HFFc6 (cell line): ENCODE measurements at regions not wholly inside any gene's neighbourhood (a gene's known extent, or its start where the extent isn't known, plus 50 kb on each side); places are given as distances from the start of the nearest gene placed in this dataset.

Experiments used
- DNase-seq: peaks from one replicate; pipeline ENCODE4 v3.0.0-alpha.2; 2018
- H3K27ac Mint-ChIP-seq: 2 replicates; pipeline ENCODE4 v1.8.0; 2020; ENCODE audit warnings: mild to moderate bottlenecking, mixed read lengths
- H3K27me3 Mint-ChIP-seq: 2 replicates; pipeline ENCODE4 v1.8.0; 2021; ENCODE audit warnings: mild to moderate bottlenecking, moderate library complexity, mixed read lengths; ENCODE audit not compliant: insufficient read depth
- H3K36me3 Mint-ChIP-seq: 2 replicates; pipeline ENCODE4 v1.8.0; 2021; ENCODE audit warnings: low read depth, mixed read lengths
- H3K4me1 Mint-ChIP-seq: 2 replicates; pipeline ENCODE4 v1.8.0; 2020; ENCODE audit warnings: low read depth, mixed read lengths
- H3K4me3 Mint-ChIP-seq: 2 replicates; pipeline ENCODE4 v1.8.0; 2020; ENCODE audit warnings: mild to moderate bottlenecking, moderate library complexity, mixed read lengths
- H3K9me3 Mint-ChIP-seq: 2 replicates; pipeline ENCODE4 v1.8.0; 2020; ENCODE audit warnings: mild to moderate bottlenecking, mixed read lengths
- TF ChIP-seq, protein P1 (sequence below): fragments of 200-600 bp; sonication (generic); IDR thresholded peaks from 2 replicates; pipeline ENCODE4 v1.5.0; 2021; ENCODE audit warnings: antibody characterized with exemption, mild to moderate bottlenecking

DNA sequence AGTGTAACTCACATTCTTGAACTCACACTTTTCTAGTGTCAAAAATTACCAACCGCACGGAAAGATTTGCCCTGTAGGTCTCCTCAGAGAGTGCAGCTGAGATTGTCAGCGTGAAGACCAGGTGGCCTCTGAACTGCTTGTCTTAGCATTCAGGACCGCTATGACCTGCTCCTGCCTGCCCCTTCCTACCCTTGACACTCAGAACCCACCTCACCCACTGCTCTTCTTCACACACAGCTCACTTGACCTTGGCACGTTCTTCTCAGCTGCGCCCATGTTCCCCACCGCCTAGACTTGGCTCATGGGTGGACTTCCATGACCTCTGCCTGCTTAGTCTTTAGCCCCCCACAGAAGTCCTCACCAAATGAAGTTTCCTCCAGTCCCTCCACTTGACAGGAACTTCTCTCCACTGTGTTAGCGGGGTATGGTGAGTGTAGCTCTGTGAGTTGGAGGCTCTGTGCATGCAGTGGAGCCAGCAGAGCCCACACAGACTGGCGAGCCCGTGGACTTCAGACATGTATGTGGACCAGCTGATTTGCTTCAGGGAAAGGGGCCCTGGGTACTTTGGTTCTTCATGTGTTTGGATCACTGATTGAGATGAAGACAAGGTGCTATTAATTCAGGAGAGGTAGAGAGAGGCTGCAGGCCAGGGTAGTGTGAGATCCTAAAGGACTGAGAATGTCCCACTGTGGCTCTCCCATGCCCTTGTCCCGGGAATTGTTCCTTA, 221.3 kb downstream of the OPA1 start:
- Mint-ChIP-seq H3K9me3 (no peaks in the 10 kb centered on the region), H3K4me1 (peaks cover 5% of the 10 kb centered on the region), H3K27ac (no peak overlapping the region), H3K4me3 (no peak overlapping the region), H3K36me3 (no peaks in the 10 kb centered on the region), H3K27me3 (peaks cover 31% of the 10 kb centered on the region)
- TF ChIP-seq, protein P1, sequence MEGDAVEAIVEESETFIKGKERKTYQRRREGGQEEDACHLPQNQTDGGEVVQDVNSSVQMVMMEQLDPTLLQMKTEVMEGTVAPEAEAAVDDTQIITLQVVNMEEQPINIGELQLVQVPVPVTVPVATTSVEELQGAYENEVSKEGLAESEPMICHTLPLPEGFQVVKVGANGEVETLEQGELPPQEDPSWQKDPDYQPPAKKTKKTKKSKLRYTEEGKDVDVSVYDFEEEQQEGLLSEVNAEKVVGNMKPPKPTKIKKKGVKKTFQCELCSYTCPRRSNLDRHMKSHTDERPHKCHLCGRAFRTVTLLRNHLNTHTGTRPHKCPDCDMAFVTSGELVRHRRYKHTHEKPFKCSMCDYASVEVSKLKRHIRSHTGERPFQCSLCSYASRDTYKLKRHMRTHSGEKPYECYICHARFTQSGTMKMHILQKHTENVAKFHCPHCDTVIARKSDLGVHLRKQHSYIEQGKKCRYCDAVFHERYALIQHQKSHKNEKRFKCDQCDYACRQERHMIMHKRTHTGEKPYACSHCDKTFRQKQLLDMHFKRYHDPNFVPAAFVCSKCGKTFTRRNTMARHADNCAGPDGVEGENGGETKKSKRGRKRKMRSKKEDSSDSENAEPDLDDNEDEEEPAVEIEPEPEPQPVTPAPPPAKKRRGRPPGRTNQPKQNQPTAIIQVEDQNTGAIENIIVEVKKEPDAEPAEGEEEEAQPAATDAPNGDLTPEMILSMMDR: no peak
- DNase-seq: no peak

GRCh38 chr3:193815246-193816027, 222.4 kb downstream of the OPA1 start:
- Mint-ChIP-seq H3K27me3 (peaks cover 36% of the 10 kb centered on the region), H3K4me1 (peaks cover 5% of the 10 kb centered on the region), H3K9me3 (no peaks in the 10 kb centered on the region), H3K4me3 (no peak overlapping the region), H3K36me3 (no peaks in the 10 kb centered on the region), H3K27ac (no peak overlapping the region)
- TF ChIP-seq, protein P1: no peak
- DNase-seq: no peak

- Mint-ChIP-seq H3K27me3 (peaks cover 37% of the 10 kb centered on the region), H3K36me3 (no peaks in the 10 kb centered on the region), H3K9me3 (no peaks in the 10 kb centered on the region), H3K27ac (no peak overlapping the region), H3K4me1 (peaks cover 5% of the 10 kb centered on the region), H3K4me3 (no peak overlapping the region)
- TF ChIP-seq, protein P1: no peak
- DNase-seq: no peak
Observed at GRCh38 chr3:193816028-193816395, 223.0 kb downstream of the OPA1 start.

DNA sequence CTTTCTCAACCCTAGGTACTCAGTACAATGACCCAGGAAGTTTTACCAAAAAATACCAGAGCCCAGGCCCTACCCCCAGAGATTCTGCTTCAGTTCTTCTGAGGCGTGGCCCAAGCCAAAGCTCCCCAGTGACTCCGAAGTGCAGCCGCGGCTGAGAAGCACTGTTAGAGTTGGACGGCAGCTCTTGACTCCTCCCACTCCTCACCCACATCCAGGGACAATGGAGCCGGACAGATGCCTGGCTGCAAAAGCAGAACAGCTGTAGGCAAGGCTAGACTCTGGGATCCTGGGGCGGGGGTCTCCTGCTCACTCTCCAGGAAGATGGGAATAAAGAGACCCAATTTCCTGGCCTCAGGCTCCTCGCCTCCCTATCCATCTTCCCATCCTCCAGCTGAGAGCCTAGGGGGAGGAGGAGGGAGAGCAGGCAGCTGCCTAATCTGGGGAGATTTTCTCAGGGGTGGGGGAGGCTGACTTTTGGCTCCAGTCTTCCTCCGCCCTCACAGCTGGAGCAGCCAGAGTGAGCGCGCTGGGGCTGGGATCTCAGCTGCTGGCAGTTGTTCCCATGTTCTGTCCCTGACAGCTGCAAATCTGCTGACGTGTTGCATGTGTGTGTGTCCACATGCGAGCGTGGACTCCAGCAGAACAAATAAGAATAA, 223.8 kb downstream of the OPA1 start:
- DNase-seq: no peak
- TF ChIP-seq, protein P1: no peak
- H3K27ac Mint-ChIP-seq: no peak overlapping the region
- H3K36me3 Mint-ChIP-seq: no peaks in the 10 kb centered on the region
- H3K27me3 Mint-ChIP-seq: peaks cover 36% of the 10 kb centered on the region
- H3K4me1 Mint-ChIP-seq: peaks cover 5% of the 10 kb centered on the region
- H3K4me3 Mint-ChIP-seq: no peak overlapping the region
- no peaks in the 10 kb centered on the region for H3K9me3 Mint-ChIP-seq

DNA sequence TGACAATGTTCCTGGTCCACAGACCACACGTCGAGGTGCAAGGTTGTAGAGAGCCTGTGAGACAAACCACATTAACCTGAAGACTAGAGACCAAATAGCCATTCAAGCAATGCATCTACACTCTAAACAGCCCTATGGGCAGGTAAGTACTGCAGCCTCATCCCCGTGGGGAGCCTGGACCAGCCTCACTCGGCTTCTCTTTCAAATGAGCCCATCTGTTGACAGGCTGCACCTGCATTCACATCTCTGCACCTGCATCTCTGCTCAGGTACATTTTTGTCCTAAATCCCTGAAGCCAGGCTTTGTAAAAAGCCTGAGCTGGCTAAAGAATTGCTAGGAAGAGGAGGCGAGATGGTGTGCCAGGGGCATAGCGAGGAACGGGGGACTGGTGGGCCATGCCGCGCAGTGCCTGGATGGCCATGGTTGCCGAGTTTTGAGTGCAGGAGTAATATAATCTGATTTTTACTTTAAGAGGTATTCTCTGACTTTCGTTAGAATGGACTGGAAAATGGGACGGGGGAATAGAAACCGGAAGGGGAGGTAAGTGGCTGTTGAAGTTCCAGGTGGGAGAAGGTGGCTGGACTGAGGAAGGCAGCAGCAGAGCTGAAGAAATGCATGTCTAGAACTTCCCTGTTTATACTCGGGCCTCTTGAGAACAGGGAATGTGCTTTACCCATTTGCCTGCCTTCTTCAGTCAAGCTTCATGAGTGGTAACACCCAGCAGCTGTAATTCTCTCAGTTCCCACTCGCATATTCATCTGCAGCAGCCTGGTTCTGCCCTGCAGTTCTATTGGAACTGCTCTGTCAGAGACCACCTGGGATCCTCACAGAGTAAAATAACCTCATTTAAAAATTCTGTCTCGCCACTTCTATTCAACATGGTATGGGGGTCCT, 226.4 kb downstream of the OPA1 start:
- Mint-ChIP-seq H3K36me3 (no peaks in the 10 kb centered on the region), H3K4me1 (peaks cover 5% of the 10 kb centered on the region), H3K9me3 (no peaks in the 10 kb centered on the region), H3K4me3 (no peak overlapping the region), H3K27me3 (peaks cover 28% of the 10 kb centered on the region), H3K27ac (no peak overlapping the region)
- TF ChIP-seq, protein P1: no peak
- no peak for DNase-seq
